Esophagus squamous epithelium (tissue), 4 donors: ENCODE measurements at regions not wholly inside any gene's neighbourhood (a gene's known extent, or its start where the extent isn't known, plus 50 kb on each side); places are given as distances from the start of the nearest gene placed in this dataset.

Experiments
- CTCF ChIP-seq, 6 experiments: fragments of 450-650 bp in 4 of 6; fragments of 200-600 bp in 2 of 6; sonication (generic) in 2 of 6; IDR thresholded peaks; one replicate each; pipeline ENCODE4 v1.5.1; 2016 to 2019; ENCODE audit warnings: antibody characterized with exemption in 6 of 6, mild to moderate bottlenecking in 4 of 6, moderate library complexity in 4 of 6
- POLR2A ChIP-seq, 4 donors: fragments of 450-650 bp; IDR thresholded peaks; one replicate each; pipeline ENCODE4 v1.6.1; 2017; ENCODE audit warnings: antibody characterized with exemption in 4 of 4, mild to moderate bottlenecking in 4 of 4, moderate library complexity in 3 of 4

DNA sequence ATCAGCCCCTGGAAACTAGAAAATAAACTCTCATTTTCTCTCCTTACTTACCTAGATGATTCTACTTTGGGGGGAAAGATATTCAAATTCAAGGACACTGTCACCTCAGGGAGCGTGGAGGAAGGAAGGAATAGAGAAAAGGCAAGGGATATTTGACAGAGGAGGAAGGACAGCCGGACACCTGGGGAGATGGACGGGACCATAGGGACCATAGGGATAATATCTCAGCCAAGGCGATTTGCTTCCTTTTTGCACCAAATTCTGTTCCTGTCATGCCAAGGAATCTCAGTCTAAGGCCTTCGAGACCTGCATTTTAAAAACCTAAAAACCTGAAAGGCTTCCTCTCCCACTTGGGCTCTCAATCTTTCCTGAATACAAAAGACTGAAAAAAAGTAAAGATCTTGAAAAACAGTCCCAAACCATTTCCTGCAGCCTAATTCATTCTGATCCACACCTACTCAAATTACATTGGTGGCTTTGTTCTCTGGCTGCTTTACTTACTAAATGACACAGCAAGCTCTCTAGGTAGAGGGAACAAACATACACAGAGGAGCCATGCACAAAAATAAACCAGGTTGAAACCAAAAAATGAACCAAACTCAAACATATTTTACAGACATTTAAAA is 73.9 kb upstream of the SLC24A5 start:
- TF ChIP-seq CTCF (IDR thresholded peaks at IDR 0.05), result no peak
- TF ChIP-seq POLR2A (IDR thresholded peaks at IDR 0.05), result no peak
